ENCODE measurements at regions not wholly inside any gene's neighbourhood (a gene's known extent, or its start where the extent isn't known, plus 50 kb on each side); places are given as distances from the start of the nearest gene placed in this dataset.

DNA sequence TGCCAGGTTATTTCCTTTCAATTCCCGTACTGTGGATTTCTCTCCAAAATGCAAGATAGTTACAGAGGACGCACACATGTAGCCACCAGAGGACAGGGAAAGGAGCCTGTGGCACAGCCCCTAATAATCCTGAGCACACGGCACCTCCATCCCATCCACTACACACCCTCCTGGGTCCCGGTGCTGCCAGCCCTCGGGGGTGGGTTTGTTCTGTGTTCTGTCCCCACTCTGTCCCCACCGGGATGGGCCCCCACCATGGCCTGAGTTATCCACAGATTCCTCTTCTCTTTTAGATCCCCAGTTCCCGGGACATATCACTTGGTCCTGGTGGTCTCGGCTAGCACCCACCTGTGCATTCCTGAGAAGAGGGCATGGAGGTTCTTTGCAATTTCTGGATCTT is 196.9 kb upstream of the PPP2R2D start:
- H3K27ac ChIP-seq = no peak overlapping the region
- TF ChIP-seq, protein P1, sequence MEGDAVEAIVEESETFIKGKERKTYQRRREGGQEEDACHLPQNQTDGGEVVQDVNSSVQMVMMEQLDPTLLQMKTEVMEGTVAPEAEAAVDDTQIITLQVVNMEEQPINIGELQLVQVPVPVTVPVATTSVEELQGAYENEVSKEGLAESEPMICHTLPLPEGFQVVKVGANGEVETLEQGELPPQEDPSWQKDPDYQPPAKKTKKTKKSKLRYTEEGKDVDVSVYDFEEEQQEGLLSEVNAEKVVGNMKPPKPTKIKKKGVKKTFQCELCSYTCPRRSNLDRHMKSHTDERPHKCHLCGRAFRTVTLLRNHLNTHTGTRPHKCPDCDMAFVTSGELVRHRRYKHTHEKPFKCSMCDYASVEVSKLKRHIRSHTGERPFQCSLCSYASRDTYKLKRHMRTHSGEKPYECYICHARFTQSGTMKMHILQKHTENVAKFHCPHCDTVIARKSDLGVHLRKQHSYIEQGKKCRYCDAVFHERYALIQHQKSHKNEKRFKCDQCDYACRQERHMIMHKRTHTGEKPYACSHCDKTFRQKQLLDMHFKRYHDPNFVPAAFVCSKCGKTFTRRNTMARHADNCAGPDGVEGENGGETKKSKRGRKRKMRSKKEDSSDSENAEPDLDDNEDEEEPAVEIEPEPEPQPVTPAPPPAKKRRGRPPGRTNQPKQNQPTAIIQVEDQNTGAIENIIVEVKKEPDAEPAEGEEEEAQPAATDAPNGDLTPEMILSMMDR (conservative IDR thresholded peaks at IDR 0.05) = no peak

DNA sequence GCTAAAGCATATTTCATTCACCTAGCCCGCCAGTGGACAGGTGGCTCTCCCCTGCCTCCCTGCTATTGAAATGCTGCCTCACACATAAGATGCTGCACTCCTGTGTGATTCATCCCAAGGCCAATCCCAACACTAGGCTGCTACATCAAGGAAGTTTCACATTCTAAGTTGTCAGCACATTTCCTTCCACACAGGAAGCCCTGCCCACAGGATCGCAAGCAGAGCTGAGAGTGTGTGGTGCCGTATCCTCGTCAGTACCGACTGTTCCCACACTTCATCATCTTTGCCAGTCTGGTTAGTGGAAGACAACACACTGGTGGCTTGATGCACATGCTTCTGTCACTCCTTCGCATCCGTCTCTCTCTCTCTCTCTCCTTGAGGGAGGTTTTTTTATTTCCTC is 194.3 kb upstream of the PPP2R2D start:
- TF ChIP-seq, protein P1 (conservative IDR thresholded peaks at IDR 0.05) = no peak
- no peak overlapping the region for H3K27ac ChIP-seq

DNA sequence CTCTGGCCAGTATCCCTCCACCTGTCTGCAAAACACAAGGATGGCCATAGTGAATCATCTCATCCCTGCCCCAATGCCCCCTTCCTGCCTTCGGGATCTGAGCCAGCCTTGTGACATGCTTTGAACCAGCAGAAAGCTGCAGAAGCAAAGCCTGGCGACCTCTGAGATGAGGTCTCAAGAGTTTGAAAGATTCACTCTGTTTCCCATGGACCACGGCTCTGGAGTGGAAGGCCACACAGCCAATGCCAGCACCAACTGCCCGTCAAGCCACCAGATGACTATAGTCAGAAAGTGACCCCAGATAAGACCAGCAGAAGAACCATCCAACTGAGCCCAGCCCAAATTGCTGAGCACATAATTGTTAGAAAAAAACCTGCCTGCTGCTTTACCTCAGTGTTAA is 193.9 kb upstream of the PPP2R2D start:
- no peak overlapping the region for H3K27ac ChIP-seq
- TF ChIP-seq, protein P1 (conservative IDR thresholded peaks at IDR 0.05) = no peak

DNA sequence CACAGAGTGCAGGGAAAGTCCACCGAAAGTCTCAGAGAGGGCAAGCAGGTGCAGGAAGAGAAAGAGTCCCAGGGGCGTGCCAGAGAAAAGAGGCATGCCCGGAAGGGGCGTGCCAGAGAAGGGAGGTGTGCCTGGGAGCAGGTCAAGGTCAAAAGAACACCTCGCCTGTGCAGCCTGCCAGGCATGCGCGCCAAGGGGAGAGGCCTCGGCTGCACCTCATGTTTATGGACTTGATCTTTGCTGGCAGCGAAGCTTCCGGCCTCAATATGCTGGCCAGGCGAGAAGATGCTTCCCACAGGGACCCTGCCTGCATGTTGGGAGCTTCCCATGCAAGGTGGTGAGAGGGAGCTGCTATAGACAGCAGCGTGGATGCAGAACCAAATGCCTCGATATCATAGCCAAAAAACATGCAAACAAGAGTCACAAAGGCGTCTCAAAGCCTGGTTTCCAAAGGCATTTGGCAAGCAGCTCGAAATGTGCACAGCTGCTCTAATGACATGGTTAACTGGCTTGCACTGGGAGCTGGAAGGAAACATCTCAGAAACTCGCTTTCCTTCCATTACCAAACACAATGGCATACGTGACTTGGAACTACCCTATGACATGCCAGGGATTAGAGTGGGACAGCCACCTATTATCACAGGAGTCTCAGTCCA is 192.5 kb upstream of the PPP2R2D start:
- TF ChIP-seq, protein P1 (conservative IDR thresholded peaks at IDR 0.05) = no peak

DNA sequence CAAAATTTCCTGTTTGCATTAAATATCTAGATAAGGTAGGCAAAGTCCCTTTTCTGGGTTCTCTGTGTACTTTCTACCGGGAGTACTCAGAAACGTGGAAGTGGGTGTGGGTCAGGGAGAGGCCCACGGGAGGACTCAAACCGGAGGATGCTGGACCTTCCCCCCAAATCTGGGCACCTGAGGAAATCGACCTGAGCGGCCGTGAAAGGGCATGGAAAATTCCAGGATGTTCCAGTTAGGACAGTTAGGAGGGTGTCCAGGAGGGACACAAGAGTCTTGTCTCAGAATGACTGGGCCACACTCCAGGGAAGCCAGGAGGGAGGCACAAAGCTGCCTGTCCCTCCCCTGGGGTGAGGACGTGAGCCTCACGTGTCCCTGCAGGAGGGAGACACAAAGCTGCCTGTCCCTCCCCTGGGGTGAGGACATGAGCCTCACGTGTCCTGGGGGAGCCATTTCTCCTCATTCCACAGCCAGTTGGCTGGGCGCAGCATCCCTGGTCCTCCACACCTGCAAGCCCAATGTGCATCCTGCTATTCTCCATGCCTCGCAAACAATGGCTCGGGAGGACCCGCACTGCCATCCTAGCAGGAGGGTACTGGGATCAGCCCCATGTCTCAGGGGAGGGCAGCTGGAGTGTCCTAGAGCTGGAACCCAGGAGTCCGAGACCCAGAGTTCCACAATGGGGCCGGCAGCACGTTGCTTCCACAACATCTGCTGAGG is 190.5 kb upstream of the PPP2R2D start:
- H3K27ac ChIP-seq = no peak overlapping the region
- TF ChIP-seq, protein P1 (conservative IDR thresholded peaks at IDR 0.05) = no peak

More for the DNA sequence above, 192.5 kb upstream of the PPP2R2D start:
- no peak overlapping the region for H3K27ac ChIP-seq

DNA sequence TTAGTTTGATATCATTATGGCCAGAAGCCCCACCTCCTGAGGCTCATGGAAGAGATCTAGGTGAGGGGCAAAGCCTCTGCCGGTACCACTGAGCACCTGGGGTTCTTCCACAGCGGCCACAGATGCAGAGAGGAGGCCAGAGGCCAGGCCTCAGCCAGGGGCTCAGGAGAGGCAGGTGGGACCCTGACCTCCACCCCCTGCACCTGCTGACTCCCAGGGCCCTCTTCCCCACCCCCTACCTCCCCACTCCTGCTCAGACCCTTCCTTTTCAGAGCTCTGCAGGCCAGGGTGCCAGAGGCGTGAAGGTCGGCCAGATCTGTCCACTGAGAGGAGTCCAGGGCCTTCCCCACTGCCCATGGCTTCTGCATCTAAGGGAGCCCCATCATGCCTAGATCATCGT is 178.7 kb upstream of the PPP2R2D start:
- TF ChIP-seq, protein P1 (conservative IDR thresholded peaks at IDR 0.05) = no peak
- no peak overlapping the region for H3K27ac ChIP-seq

DNA sequence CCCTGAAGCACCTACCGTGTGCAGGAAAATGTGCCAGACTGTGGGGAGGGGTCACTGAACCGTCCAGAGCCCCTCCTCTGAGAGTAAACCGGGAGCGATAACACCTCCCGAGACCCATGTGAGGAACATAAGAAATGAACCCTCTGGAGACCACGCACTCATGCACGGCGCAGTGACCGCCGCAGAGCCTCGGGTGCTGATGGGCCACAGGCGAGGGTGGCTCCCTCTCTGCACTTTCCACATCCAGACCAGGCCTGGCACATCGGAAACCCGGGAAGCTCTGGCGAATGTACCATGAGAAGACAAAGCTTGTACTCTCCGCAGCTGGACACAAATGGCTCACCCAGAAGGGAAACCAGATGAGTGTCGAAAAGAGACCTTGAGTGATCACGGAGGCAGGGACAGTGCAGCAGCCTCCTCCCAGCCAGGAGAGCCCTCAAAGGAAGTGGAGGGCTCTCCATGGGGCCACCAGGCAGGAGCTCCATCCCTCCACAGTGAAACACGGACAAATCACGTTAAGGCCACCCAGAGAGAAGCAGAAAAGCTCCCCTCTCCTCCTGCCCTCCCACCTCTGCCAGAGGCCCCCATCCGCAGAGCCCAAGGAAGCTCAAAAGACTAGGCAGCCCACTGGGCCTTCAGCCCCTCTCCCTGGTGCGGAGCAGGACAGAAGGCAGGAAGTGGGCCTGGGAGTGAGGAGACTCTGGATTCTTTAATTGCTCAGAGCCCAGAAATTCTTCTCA is 178.1 kb upstream of the PPP2R2D start:
- TF ChIP-seq, protein P1 (conservative IDR thresholded peaks at IDR 0.05) = no peak

More for the DNA sequence above, 178.1 kb upstream of the PPP2R2D start:
- no peak overlapping the region for H3K27ac ChIP-seq

Measured in VCaP (cell line).